Neuronal stem cell (in vitro differentiated cells): ENCODE measurements at regions not wholly inside any gene's neighbourhood (a gene's known extent, or its start where the extent isn't known, plus 50 kb on each side); places are given as distances from the start of the nearest gene placed in this dataset.

ENCODE experiments used
- DNase-seq: peaks from one replicate; pipeline ENCODE4 v3.0.0-alpha.2; 2013; ENCODE audit warnings: low spot score
- H2AFZ ChIP-seq: one replicate; pipeline ENCODE4 v1.6.1; 2013; ENCODE audit warnings: mild to moderate bottlenecking, low read length, inconsistent platforms
- H2AK5ac ChIP-seq: 2 replicates; pipeline ENCODE4 v1.6.1; 2013; ENCODE audit warnings: low read depth, mild to moderate bottlenecking, inconsistent platforms, low read length, moderate library complexity, mixed read lengths
- H2BK120ac ChIP-seq: 2 replicates; pipeline ENCODE4 v1.6.1; 2013; ENCODE audit warnings: low read depth, mild to moderate bottlenecking, inconsistent platforms, low read length, moderate library complexity, mixed read lengths
- H2BK12ac ChIP-seq: one replicate; pipeline ENCODE4 v1.6.1; 2013; ENCODE audit warnings: low read length, inconsistent platforms
- H2BK15ac ChIP-seq: 2 replicates; pipeline ENCODE4 v1.6.1; 2013; ENCODE audit warnings: mild to moderate bottlenecking, low read length, inconsistent platforms, mixed read lengths
- H2BK5ac ChIP-seq: one replicate; pipeline ENCODE4 v1.6.1; 2013; ENCODE audit warnings: inconsistent platforms, mild to moderate bottlenecking, low read length, moderate library complexity
- H3K14ac ChIP-seq: one replicate; pipeline ENCODE4 v1.6.1; 2013; ENCODE audit warnings: low read length, inconsistent platforms
- H3K18ac ChIP-seq: 2 replicates; pipeline ENCODE4 v1.6.1; 2013; ENCODE audit warnings: low read length, inconsistent platforms
- H3K23ac ChIP-seq: 2 replicates; pipeline ENCODE4 v1.6.1; 2013; ENCODE audit warnings: low read depth, mild to moderate bottlenecking, mixed read lengths, low read length, inconsistent platforms; ENCODE audit not compliant: poor library complexity
- H3K27ac ChIP-seq: replicated peaks from 3 replicates; pipeline ENCODE4 v1.5.1; 2013; ENCODE audit warnings: low read length, inconsistent platforms
- H3K27me3 ChIP-seq, 3 experiments: 2 replicates each; pipeline ENCODE4 v1.6.1; 2013; ENCODE audit warnings: low read length in 3 of 3, mild to moderate bottlenecking in 2 of 3, inconsistent platforms in 1 of 3, low read depth in 1 of 3, mixed read lengths in 1 of 3, moderate library complexity in 1 of 3; ENCODE audit not compliant: control insufficient read depth in 3 of 3, insufficient read depth in 3 of 3
- H3K36me3 ChIP-seq, 2 donors: replicated peaks in 1 of 2; 2 replicates each; pipeline ENCODE4 v1.6.1; 2013; ENCODE audit warnings: low read length in 2 of 2; ENCODE audit not compliant: control insufficient read depth in 2 of 2, insufficient read depth in 2 of 2
- H3K4ac ChIP-seq: 2 replicates; pipeline ENCODE4 v1.6.1; 2013; ENCODE audit warnings: inconsistent platforms, mild to moderate bottlenecking, low read length, moderate library complexity
- H3K4me1 ChIP-seq, 2 donors: 1 replicate in 1 of 2; 2 replicates in 1 of 2; pipeline ENCODE4 v1.6.1; 2013; ENCODE audit warnings: low read length in 2 of 2, low read depth in 1 of 2; ENCODE audit not compliant: control insufficient read depth in 2 of 2, insufficient read depth in 1 of 2
- H3K4me2 ChIP-seq: one replicate; pipeline ENCODE4 v1.6.1; 2013; ENCODE audit warnings: mild to moderate bottlenecking, low read length, inconsistent platforms; ENCODE audit not compliant: insufficient read depth, poor library complexity, severe bottlenecking
- H3K4me3 ChIP-seq, 2 donors: 2 replicates each; pipeline ENCODE4 v1.5.1; 2013; ENCODE audit warnings: low read length in 2 of 2, mild to moderate bottlenecking in 2 of 2, inconsistent platforms in 1 of 2, moderate library complexity in 1 of 2
- H3K79me1 ChIP-seq: one replicate; pipeline ENCODE4 v1.6.1; 2013; ENCODE audit warnings: low read depth, mild to moderate bottlenecking, inconsistent platforms, low read length, moderate library complexity
- H3K9ac ChIP-seq: one replicate; pipeline ENCODE4 v1.6.1; 2013; ENCODE audit warnings: mild to moderate bottlenecking, low read depth, low read length, inconsistent platforms; ENCODE audit not compliant: poor library complexity
- H3K9me3 ChIP-seq, 2 donors: replicated peaks in 1 of 2; 2 replicates each; pipeline versions ENCODE3 to v1.6.1; 2013; ENCODE audit warnings: low read length in 2 of 2, mild to moderate bottlenecking in 2 of 2, inconsistent platforms in 1 of 2, low read depth in 1 of 2, mixed read lengths in 1 of 2, moderate library complexity in 1 of 2; ENCODE audit not compliant: control insufficient read depth in 2 of 2, insufficient read depth in 1 of 2
- H4K8ac ChIP-seq: one replicate; pipeline ENCODE4 v1.6.1; 2013; ENCODE audit warnings: low read depth, mild to moderate bottlenecking, inconsistent platforms, low read length, moderate library complexity
- H4K91ac ChIP-seq: one replicate; pipeline ENCODE4 v1.6.1; 2013; ENCODE audit warnings: low read length, low read depth, mild to moderate bottlenecking, inconsistent platforms; ENCODE audit not compliant: poor library complexity
- WGBS, 2 donors: extraction: QIAGEN DNeasy Blood & Tissue Kit; methylation state at CpG; one replicate each; pipeline ENCODE4 v1.1.7; 2013; ENCODE audit warnings: missing lambda C conversion rate in 2 of 2, mixed read lengths in 1 of 2; ENCODE audit not compliant: insufficient read length in 2 of 2, insufficient replicate concordance in 1 of 2; ENCODE audit errors: extremely low coverage in 2 of 2; 5-methylcytosine and 5-hydroxymethylcytosine counted together

GRCh38 chr4:11698033-11698432 is 269.3 kb upstream of the HS3ST1 start:
- Histone ChIP-seq H2AK5ac (no peak overlapping the region), H3K4me1 (no peaks in the 10 kb centered on the region), H3K14ac (no peak overlapping the region), H3K36me3 (no peaks in the 10 kb centered on the region), H2BK5ac (no peak overlapping the region), H3K9ac (no peak overlapping the region), H3K18ac (no peak overlapping the region), H3K27me3 (no peaks in the 10 kb centered on the region), H2BK12ac (no peak overlapping the region), H4K8ac (no peak overlapping the region), H3K4me3 (no peak overlapping the region), H3K4me2 (no peak overlapping the region), H2BK15ac (no peak overlapping the region), H3K27ac (no peak overlapping the region), H3K79me1 (no peaks in the 10 kb centered on the region), H2AFZ (no peak overlapping the region), H3K23ac (no peak overlapping the region), H4K91ac (no peak overlapping the region), H3K4ac (no peak overlapping the region), H2BK120ac (no peak overlapping the region), H3K9me3 (peaks cover 0 to 3% of the 10 kb centered on the region in 2 donors)
- DNase-seq = no peak
- no CpG with 5 or more reads among the region's 2 CpGs for WGBS, 2 donors

GRCh38 chr4:11693693-11694092 is 265.0 kb upstream of the HS3ST1 start:
- no peak overlapping the region for H2BK15ac ChIP-seq
- H2BK5ac ChIP-seq = no peak overlapping the region
- no peak overlapping the region for H3K23ac ChIP-seq
- H2BK12ac ChIP-seq = no peak overlapping the region
- H3K79me1 ChIP-seq = no peaks in the 10 kb centered on the region
- H3K4ac ChIP-seq = no peak overlapping the region
- H2BK120ac ChIP-seq = no peak overlapping the region
- H4K91ac ChIP-seq = no peak overlapping the region
- H3K27ac ChIP-seq = no peak overlapping the region
- no peak overlapping the region for H2AK5ac ChIP-seq
- no peak overlapping the region for H3K4me2 ChIP-seq
- no peaks in the 10 kb centered on the region for H3K36me3 ChIP-seq
- H3K9me3 ChIP-seq = peaks cover 0 to 3% of the 10 kb centered on the region in 2 donors
- DNase-seq = no peak
- H3K14ac ChIP-seq = no peak overlapping the region
- H3K18ac ChIP-seq = no peak overlapping the region
- H4K8ac ChIP-seq = no peak overlapping the region
- no peak overlapping the region for H2AFZ ChIP-seq
- H3K4me1 ChIP-seq = no peaks in the 10 kb centered on the region
- no peak overlapping the region for H3K4me3 ChIP-seq
- no CpG with 5 or more reads among the region's 2 CpGs for WGBS, 2 donors
- H3K9ac ChIP-seq = no peak overlapping the region
- peaks cover 0 to 4% (median 0%) of the 10 kb centered on the region in 3 experiments for H3K27me3 ChIP-seq

GRCh38 chr4:11691236-11691635 is 262.5 kb upstream of the HS3ST1 start:
- no peak overlapping the region for H3K23ac ChIP-seq
- H2AK5ac ChIP-seq = no peak overlapping the region
- no peak overlapping the region for H2BK12ac ChIP-seq
- no peak overlapping the region for H4K91ac ChIP-seq
- WGBS, 2 donors = no CpG with 5 or more reads among the region's 3 CpGs
- H3K27me3 ChIP-seq = peaks cover 0 to 4% (median 0%) of the 10 kb centered on the region in 3 experiments
- H2BK120ac ChIP-seq = no peak overlapping the region
- no peaks in the 10 kb centered on the region for H3K4me1 ChIP-seq
- H2BK5ac ChIP-seq = no peak overlapping the region
- no peak for DNase-seq
- H3K36me3 ChIP-seq = no peaks in the 10 kb centered on the region
- H3K4ac ChIP-seq = no peak overlapping the region
- H2AFZ ChIP-seq = no peak overlapping the region
- H2BK15ac ChIP-seq = no peak overlapping the region
- H3K27ac ChIP-seq = no peak overlapping the region
- H3K4me2 ChIP-seq = no peak overlapping the region
- H3K14ac ChIP-seq = no peak overlapping the region
- no peaks in the 10 kb centered on the region for H3K79me1 ChIP-seq
- no peak overlapping the region for H4K8ac ChIP-seq
- H3K9me3 ChIP-seq = peaks cover 0 to 3% of the 10 kb centered on the region in 2 donors
- H3K18ac ChIP-seq = no peak overlapping the region
- H3K9ac ChIP-seq = no peak overlapping the region
- H3K4me3 ChIP-seq = no peak overlapping the region

GRCh38 chr4:11687727-11688126 is 259.0 kb upstream of the HS3ST1 start:
- Histone ChIP-seq H3K4me1 (peaks cover 0 to 3% of the 10 kb centered on the region in 2 donors), H3K4ac (no peak overlapping the region), H2BK15ac (no peak overlapping the region), H4K8ac (no peak overlapping the region), H3K79me1 (no peaks in the 10 kb centered on the region), H3K9me3 (no peaks in the 10 kb centered on the region), H2BK120ac (no peak overlapping the region), H2AFZ (no peak overlapping the region), H3K18ac (no peak overlapping the region), H2BK12ac (no peak overlapping the region), H3K27me3 (peaks cover 0 to 4% (median 0%) of the 10 kb centered on the region in 3 experiments), H3K36me3 (no peaks in the 10 kb centered on the region), H2BK5ac (no peak overlapping the region), H2AK5ac (no peak overlapping the region), H3K14ac (no peak overlapping the region), H3K4me3 (no peak overlapping the region), H3K27ac (no peak overlapping the region), H3K4me2 (no peak overlapping the region), H3K9ac (no peak overlapping the region), H4K91ac (no peak overlapping the region), H3K23ac (no peak overlapping the region)
- DNase-seq = no peak
- no CpG with 5 or more reads among the region's 1 CpG for WGBS, 2 donors
